Activated CD4-positive, alpha-beta memory T cell treated with anti-CD3 and anti-CD28 coated beads, Interleukin-2, amount 10 ng/mL, durations not matched to agents 7 days and 5 days (primary cell): ENCODE measurements at regions not wholly inside any gene's neighbourhood (a gene's known extent, or its start where the extent isn't known, plus 50 kb on each side); places are given as distances from the start of the nearest gene placed in this dataset.
"Not testable (repeated sequence)": the region's sequence is repeated elsewhere in the genome, so short reads cannot be mapped to it uniquely, and the experiment has no call there.

Experiments used
- CTCF ChIA-PET: fragments of 350-600 bp; sonication (Branson Sonifier 250); formaldehyde crosslinking; loops from one replicate; lab custom pipeline; 2021; ENCODE audit warnings: antibody characterized with exemption, inconsistent platforms; lab: Charles Lee
- POLR2A ChIA-PET: fragments of 350-600 bp; sonication (Branson Sonifier 250); formaldehyde crosslinking; loops from one replicate; lab custom pipeline; 2021; ENCODE audit warnings: antibody characterized with exemption; lab: Charles Lee
- DNase-seq: peaks from one replicate; pipeline ENCODE4 v3.0.0-alpha.2; 2020
- H3K27ac Mint-ChIP-seq: one replicate; pipeline ENCODE4 v1.8.0; 2021; ENCODE audit warnings: mild to moderate bottlenecking, mixed read lengths
- H3K27me3 Mint-ChIP-seq: one replicate; pipeline ENCODE4 v1.8.0; 2021; ENCODE audit warnings: mixed read lengths
- H3K36me3 Mint-ChIP-seq: one replicate; pipeline ENCODE4 v1.8.0; 2021; ENCODE audit warnings: low read depth, mixed read lengths
- H3K4me1 Mint-ChIP-seq: one replicate; pipeline ENCODE4 v1.8.0; 2021; ENCODE audit warnings: mixed read lengths
- H3K4me3 Mint-ChIP-seq: one replicate; pipeline ENCODE4 v1.8.0; 2021; ENCODE audit warnings: mild to moderate bottlenecking, mixed read lengths
- H3K9me3 Mint-ChIP-seq: one replicate; pipeline ENCODE4 v1.8.0; 2021; ENCODE audit warnings: mixed read lengths

DNA sequence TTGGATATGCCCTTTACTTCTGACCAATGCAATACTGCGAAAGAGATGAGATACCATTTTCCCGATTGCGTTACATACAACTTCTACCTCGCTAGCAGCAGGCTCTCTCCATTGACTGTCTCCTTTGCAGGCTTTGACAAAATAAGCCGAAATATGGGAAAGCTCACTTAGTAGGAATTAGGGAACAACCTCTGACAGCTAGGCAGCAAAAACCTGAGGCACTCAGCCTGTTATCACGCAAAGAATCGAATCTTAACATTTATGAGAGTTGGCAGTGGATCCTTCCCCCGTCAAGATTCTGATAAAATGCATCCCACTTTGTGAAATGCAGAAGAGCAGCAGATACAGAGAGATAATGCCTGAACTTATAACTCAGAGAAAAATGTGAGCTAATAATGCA, 1379.5 kb upstream of the PCDH9 start:
- H3K4me1 Mint-ChIP-seq = no peaks in the 10 kb centered on the region
- H3K27me3 Mint-ChIP-seq = no peaks in the 10 kb centered on the region
- ChIA-PET POLR2A (no interaction called here), CTCF (no interaction called here)
- H3K27ac Mint-ChIP-seq = no peak overlapping the region
- no peaks in the 10 kb centered on the region for H3K9me3 Mint-ChIP-seq
- DNase-seq = no peak
- H3K4me3 Mint-ChIP-seq = no peak overlapping the region
- H3K36me3 Mint-ChIP-seq = no peaks in the 10 kb centered on the region

DNA sequence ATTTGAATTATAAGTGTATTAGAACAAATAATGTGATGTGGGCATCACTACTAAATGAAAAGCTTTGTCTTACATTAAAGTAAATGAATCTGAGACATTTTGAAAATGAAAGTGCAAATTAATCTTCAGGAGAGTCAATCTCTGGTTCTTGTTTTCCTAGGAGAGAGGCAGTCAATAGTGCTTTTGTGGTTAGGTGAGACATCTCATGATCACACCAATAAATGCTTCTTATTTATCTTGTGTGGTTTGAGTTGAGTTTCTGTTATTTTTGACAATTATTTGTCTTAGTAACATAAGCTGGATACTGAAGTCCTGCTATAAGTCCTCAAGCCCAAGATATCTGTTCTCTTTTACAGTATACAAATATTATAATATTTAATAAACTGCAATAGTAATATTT, 1378.0 kb upstream of the PCDH9 start:
- Mint-ChIP-seq H3K27ac (no peak overlapping the region), H3K4me1 (no peaks in the 10 kb centered on the region), H3K4me3 (no peak overlapping the region), H3K36me3 (no peaks in the 10 kb centered on the region), H3K9me3 (no peaks in the 10 kb centered on the region), H3K27me3 (no peaks in the 10 kb centered on the region)
- ChIA-PET POLR2A (no interaction called here), CTCF (no interaction called here)
- DNase-seq = no peak

DNA sequence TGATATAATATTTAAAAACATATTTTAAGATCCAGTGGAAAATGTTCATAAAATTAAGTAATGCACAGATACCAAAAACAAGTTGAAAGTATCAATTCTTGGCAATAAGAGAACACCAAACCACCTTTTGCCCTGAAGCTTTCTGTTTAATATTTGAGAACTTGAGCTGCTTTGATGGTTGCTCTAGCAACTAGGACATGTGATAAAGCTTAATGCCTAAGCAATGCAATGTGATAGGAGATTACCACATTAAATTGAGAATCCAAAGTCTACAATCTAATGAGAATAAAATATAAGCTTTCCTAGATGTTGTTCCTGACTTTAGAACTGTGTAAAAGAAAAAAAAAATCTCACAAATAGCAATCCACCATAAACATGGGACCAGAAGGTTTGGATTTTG, 1367.5 kb upstream of the PCDH9 start:
- ChIA-PET CTCF (interaction anchor here (0.5 kb wide), 1 partner anchor 14 kb away, joined by 3 read pairs; no protein-coding TSS in a partner anchor), POLR2A (no interaction called here)
- no peak for DNase-seq
- Mint-ChIP-seq H3K27ac (no peak overlapping the region), H3K27me3 (no peaks in the 10 kb centered on the region), H3K9me3 (no peaks in the 10 kb centered on the region), H3K4me1 (no peaks in the 10 kb centered on the region), H3K4me3 (no peak overlapping the region), H3K36me3 (no peaks in the 10 kb centered on the region)

DNA sequence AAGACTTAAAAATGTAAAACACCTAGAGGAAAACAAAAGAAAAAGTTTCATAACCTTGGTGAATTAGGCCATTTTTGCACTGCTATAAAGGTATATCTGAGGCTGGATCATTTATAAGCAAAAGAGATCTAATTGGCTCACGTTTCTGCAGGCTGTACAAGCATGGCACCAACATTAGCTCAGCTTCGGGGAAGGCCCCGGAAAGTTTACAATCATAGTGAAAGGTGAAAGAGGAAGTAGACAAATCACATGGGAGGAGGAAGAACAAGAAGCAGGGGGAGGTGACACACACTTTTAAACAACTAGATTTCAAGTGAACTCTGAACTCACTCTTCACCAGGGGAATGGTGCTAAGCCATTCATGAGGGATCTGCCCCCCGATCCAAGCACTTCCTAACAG, 1358.5 kb upstream of the PCDH9 start:
- no peaks in the 10 kb centered on the region for H3K36me3 Mint-ChIP-seq
- H3K9me3 Mint-ChIP-seq = peaks cover 7% of the 10 kb centered on the region
- no peak overlapping the region for H3K4me3 Mint-ChIP-seq
- ChIA-PET POLR2A (no interaction called here), CTCF (no interaction called here)
- no peaks in the 10 kb centered on the region for H3K27me3 Mint-ChIP-seq
- DNase-seq = no peak
- H3K27ac Mint-ChIP-seq = no peak overlapping the region
- H3K4me1 Mint-ChIP-seq = no peaks in the 10 kb centered on the region

DNA sequence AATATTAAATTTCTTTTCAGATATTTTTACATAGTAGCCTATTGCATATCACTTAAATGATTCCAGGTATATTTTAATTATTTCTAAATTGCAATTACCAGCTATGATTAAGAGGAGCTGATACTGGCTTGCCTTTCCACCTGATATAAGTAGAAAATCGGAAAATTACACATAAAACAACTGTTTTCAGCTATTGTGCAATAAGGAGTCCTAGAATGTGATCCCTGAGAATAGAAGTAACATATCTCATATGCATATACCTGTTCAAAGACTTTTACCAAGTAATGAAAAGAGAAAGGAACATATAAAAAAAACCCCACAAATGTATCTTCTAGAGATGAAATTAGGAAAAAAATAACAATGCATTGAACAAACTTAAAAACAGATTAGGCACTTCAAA, 1354.6 kb upstream of the PCDH9 start:
- ChIA-PET POLR2A (no interaction called here), CTCF (no interaction called here)
- DNase-seq = no peak
- Mint-ChIP-seq H3K4me1 (no peaks in the 10 kb centered on the region), H3K27me3 (no peaks in the 10 kb centered on the region), H3K9me3 (peaks cover 7% of the 10 kb centered on the region), H3K4me3 (no peak overlapping the region), H3K36me3 (no peaks in the 10 kb centered on the region), H3K27ac (no peak overlapping the region)

DNA sequence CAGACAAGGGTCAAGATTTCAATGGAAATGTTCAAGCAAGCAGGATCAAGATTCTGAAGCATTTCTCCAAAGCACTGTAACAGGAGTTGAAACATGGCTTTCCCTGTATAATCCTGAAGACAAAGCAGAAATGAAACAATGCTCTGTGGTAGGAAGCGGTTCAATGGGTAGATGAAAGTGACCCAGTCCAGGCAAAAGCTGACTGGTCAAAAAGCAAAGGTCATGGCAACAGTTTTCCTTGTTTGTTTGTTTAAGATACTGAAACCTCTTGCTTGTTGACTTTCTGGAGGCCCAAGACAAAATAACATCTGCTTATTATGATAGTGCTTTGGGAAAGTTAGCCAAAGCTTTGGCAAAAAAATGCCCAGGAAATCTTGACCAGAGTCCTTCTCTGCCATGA, 1343.9 kb upstream of the PCDH9 start:
- H3K4me1 Mint-ChIP-seq = no peaks in the 10 kb centered on the region
- DNase-seq = no peak
- H3K27ac Mint-ChIP-seq = no peak overlapping the region
- POLR2A ChIA-PET = no interaction called here
- peaks cover 2% of the 10 kb centered on the region for H3K9me3 Mint-ChIP-seq
- CTCF ChIA-PET = no interaction called here
- H3K4me3 Mint-ChIP-seq = no peak overlapping the region
- H3K36me3 Mint-ChIP-seq = no peaks in the 10 kb centered on the region
- no peaks in the 10 kb centered on the region for H3K27me3 Mint-ChIP-seq

DNA sequence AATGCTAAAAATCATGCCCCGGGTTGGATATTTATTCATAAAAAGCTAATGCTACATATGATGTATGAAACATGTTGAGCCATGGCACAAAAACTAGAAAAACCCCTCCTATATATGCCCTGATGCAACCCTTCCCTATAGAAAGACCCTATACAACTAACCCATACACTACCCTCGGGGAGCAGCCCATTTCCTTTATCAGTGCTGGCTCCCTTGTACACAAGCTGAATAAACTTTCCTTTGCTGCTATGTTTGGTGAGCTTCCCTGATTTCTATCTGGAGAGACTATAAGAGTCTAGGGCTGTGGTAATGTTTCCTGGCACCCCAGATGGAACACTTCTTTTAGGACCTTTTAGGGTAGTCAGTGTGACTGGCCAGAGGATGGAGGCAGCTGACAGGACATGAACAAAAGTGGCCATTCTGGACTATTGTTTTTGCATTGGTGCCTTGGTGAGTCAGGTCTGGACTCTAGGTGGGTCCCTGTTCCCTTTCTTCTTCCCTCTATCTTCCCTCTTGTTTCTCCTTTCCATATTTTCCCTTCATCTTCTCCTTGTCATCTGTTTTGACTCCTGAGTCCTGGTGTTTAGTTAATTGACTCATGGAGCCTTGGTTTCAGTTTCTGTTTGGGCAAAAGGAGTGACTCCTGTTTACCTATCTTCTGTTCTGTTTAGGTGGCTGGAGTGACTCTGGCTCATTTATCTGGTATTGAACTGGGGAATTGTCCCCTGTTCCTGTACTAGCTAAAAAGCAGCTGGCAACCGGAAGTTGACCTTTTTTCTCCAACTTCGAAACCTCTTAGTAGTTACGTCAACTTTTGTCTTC, 1321.8 kb upstream of the PCDH9 start:
- no peak overlapping the region for H3K4me3 Mint-ChIP-seq
- H3K36me3 Mint-ChIP-seq = no peaks in the 10 kb centered on the region
- DNase-seq = no peak
- no peak overlapping the region for H3K27ac Mint-ChIP-seq
- ChIA-PET CTCF (no interaction called here), POLR2A (no interaction called here)
- no peaks in the 10 kb centered on the region for H3K4me1 Mint-ChIP-seq
- H3K9me3 Mint-ChIP-seq = peaks cover 4% of the 10 kb centered on the region
- H3K27me3 Mint-ChIP-seq = no peaks in the 10 kb centered on the region

DNA sequence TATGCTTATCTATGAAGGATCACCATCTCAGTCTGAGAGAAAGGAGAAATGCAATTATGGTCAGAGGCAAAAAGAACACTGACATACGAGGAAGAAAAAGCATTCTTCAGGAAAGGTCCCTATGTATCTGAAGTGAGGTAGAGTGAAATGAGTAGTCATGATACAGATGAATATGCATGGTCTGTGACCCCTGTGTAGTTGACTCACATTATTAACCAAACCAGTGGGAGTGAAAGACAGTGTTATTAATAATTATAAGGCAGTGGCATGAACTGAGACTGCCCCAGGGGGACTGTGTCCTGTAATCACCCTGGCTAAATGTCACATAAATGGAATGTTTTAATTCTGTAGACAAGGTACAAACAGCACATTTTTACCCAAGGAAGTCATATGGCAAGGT, 1320.2 kb upstream of the PCDH9 start:
- H3K9me3 Mint-ChIP-seq = peaks cover 4% of the 10 kb centered on the region
- POLR2A ChIA-PET = no interaction called here
- no peak overlapping the region for H3K4me3 Mint-ChIP-seq
- H3K27me3 Mint-ChIP-seq = no peaks in the 10 kb centered on the region
- no peaks in the 10 kb centered on the region for H3K36me3 Mint-ChIP-seq
- H3K27ac Mint-ChIP-seq = no peak overlapping the region
- no peaks in the 10 kb centered on the region for H3K4me1 Mint-ChIP-seq
- CTCF ChIA-PET = no interaction called here
- no peak for DNase-seq

DNA sequence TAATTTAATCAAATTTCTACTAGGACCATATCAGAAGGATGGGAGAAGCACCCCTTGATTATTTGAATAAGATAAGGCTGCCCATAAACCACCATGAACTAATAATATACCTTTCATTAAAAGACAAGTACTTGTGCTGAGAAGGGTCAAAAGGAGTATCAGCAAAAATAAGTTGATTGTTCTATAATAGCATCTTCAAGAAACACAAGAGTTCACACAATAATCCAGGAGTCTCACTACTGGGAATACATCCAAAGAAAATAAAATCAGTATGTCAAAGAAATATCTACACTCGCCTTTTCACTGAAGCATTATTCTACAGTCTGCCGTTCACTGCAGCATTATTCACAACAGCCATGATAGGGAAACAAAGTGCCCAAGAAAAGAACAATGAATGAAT, 1310.1 kb upstream of the PCDH9 start:
- Mint-ChIP-seq H3K4me3 (no peak overlapping the region), H3K27me3 (no peaks in the 10 kb centered on the region), H3K36me3 (no peaks in the 10 kb centered on the region), H3K9me3 (no peaks in the 10 kb centered on the region), H3K4me1 (no peaks in the 10 kb centered on the region), H3K27ac (no peak overlapping the region)
- ChIA-PET CTCF (no interaction called here), POLR2A (no interaction called here)
- DNase-seq = no peak

DNA sequence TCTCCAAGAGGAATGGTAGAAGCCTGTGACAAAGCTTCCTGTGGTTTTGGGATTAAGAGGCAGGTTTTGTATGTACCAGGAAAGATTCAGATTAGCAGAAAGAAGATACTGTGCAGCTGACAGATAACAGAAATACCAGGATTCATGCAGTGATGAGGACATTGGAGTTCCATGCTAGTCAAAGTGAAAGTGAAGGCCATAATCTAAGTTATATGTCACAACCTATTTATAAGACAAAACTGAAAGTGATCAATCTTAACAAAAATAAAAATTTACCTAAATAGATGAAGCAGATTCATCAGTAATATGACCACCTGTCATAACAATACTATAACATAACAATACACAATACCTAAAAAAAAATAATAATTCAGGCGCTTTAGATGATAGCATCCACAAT, 1305.2 kb upstream of the PCDH9 start:
- CTCF ChIA-PET = no interaction called here
- H3K36me3 Mint-ChIP-seq = no peaks in the 10 kb centered on the region
- DNase-seq = no peak
- no peaks in the 10 kb centered on the region for H3K9me3 Mint-ChIP-seq
- H3K4me1 Mint-ChIP-seq = no peaks in the 10 kb centered on the region
- POLR2A ChIA-PET = no interaction called here
- no peak overlapping the region for H3K27ac Mint-ChIP-seq
- no peaks in the 10 kb centered on the region for H3K27me3 Mint-ChIP-seq
- no peak overlapping the region for H3K4me3 Mint-ChIP-seq

DNA sequence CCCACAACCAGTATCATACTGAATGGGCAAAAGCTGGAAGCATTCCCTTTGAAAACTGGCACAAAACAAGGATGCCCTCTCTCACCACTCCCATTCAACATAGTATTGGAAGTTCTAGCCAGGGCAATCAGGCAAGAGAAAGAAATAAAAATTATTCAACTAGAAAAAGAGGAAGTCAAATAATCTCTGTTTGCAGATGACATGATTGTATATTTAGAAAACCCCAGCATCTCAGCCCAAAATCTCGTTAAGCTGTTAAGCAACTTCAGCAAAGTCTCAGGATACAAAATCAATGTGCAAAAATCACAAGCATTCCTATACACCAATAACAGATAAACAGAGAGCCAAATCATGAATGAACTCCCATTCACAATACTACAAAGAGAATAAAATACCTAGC, 1297.0 kb upstream of the PCDH9 start:
- H3K4me1 Mint-ChIP-seq, POLR2A ChIA-PET, H3K4me3 Mint-ChIP-seq, DNase-seq, H3K27ac Mint-ChIP-seq, CTCF ChIA-PET, H3K36me3 Mint-ChIP-seq, H3K27me3 Mint-ChIP-seq: not testable (repeated sequence)
- peaks cover 20% of the 10 kb centered on the region for H3K9me3 Mint-ChIP-seq

DNA sequence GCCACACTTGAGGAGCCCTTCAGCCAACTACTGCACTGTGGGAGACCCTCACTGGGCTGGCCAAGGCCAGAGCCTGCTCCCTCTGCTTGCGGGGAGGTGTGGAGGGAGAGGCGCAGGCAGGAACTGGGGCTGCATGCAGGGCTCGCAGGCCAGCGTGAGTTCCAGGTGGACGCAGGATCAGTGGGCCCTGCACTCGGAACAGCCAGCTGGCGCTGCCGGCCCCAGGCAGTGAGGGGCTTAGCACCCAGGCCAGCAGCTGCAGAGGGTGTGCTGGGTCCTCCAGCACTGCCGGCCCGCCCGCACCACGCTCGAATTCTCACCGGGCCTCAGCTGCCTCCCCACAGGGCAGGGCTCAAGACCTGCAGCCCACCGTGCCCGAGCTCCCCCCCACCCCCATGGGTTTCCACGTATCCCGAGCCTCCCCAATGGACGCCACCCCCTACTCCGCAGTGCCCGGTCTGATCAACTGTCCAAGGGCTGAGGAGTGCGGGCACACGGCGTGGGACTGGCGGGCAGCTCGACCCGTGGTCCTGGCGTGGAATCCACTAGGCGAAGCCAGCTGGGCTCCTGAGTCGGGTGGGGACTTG, 1293.8 kb upstream of the PCDH9 start:
- DNase-seq = no peak
- ChIA-PET POLR2A (no interaction called here), CTCF (no interaction called here)
- no peaks in the 10 kb centered on the region for H3K36me3 Mint-ChIP-seq
- no peak overlapping the region for H3K27ac Mint-ChIP-seq
- peaks cover 23% of the 10 kb centered on the region for H3K9me3 Mint-ChIP-seq
- no peaks in the 10 kb centered on the region for H3K4me1 Mint-ChIP-seq
- H3K27me3 Mint-ChIP-seq = no peaks in the 10 kb centered on the region
- no peak overlapping the region for H3K4me3 Mint-ChIP-seq

DNA sequence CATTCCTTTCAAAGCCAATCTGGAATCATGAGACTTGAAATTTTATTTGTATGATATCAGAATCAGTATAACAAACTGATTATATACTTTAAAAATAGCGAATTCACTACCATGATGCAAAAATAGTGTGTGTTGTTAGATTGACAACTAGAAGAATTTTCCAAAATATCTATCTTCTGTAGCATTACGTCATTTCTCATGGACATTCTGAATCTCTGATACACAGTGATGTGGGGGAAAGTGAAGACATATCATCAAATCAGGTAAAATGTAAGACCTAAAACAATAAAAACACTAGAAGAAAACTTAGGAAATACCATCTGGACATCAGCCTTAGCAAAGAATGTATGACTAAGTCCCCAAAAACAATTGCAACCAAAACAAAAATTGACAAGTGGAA, 1292.0 kb upstream of the PCDH9 start:
- H3K9me3 Mint-ChIP-seq = peaks cover 20% of the 10 kb centered on the region
- no peaks in the 10 kb centered on the region for H3K4me1 Mint-ChIP-seq
- ChIA-PET CTCF (no interaction called here), POLR2A (no interaction called here)
- no peak overlapping the region for H3K27ac Mint-ChIP-seq
- H3K36me3 Mint-ChIP-seq = no peaks in the 10 kb centered on the region
- H3K27me3 Mint-ChIP-seq = no peaks in the 10 kb centered on the region
- DNase-seq = no peak
- H3K4me3 Mint-ChIP-seq = no peak overlapping the region
